Upper lobe of right lung (tissue), 1 donor: ENCODE measurements at regions not wholly inside any gene's neighbourhood (a gene's known extent, or its start where the extent isn't known, plus 50 kb on each side); places are given as distances from the start of the nearest gene placed in this dataset.
"Not testable (repeated sequence)": the region's sequence is repeated elsewhere in the genome, so short reads cannot be mapped to it uniquely, and the experiment has no call there.

Experiments used
- ATAC-seq: fragments of 200-7000 bp; cut with Tn5 transposase; one replicate; pipeline ENCODE4 v1.9.1; 2020; ENCODE audit warnings: mild to moderate bottlenecking, moderate library complexity
- DNase-seq: peaks from one replicate; pipeline ENCODE4 v3.0.0-alpha.2; 2020
- H3K27ac ChIP-seq: fragments of 200-600 bp; one replicate; pipeline ENCODE4 v1.8.0; 2022
- H3K27me3 ChIP-seq: fragments of 200-600 bp; one replicate; pipeline ENCODE4 v1.8.0; 2022; ENCODE audit warnings: mild to moderate bottlenecking
- H3K36me3 ChIP-seq: fragments of 200-600 bp; one replicate; pipeline ENCODE4 v1.8.0; 2022
- H3K4me1 ChIP-seq: fragments of 200-600 bp; one replicate; pipeline ENCODE4 v1.8.0; 2022
- H3K4me3 ChIP-seq: fragments of 200-600 bp; one replicate; pipeline ENCODE4 v1.8.0; 2022; ENCODE audit warnings: mild to moderate bottlenecking
- H3K9me3 ChIP-seq: fragments of 200-600 bp; one replicate; pipeline ENCODE4 v1.8.0; 2022
- CTCF ChIP-seq: fragments of 200-600 bp; IDR thresholded peaks from one replicate; pipeline ENCODE4 v1.8.0; 2022; ENCODE audit warnings: antibody characterized with exemption
- intact Hi-C: fragments of 100-400 bp; cut with DNase I; formaldehyde crosslinking; loops from one replicate; pipeline ENCODE4 v1.11.0; 2022
- donor health status: DM: no; HTN: yes; CAD: no; lungs with severe emphysema.

- no peak overlapping the region for H3K4me3 ChIP-seq
- intact Hi-C loops: no loop called here
- no peak for TF ChIP-seq CTCF
- no peak for ATAC-seq
- no peaks in the 10 kb centered on the region for H3K4me1 ChIP-seq
- H3K27ac ChIP-seq: no peak overlapping the region
- no peak for DNase-seq
- no peaks in the 10 kb centered on the region for H3K27me3 ChIP-seq
- no peaks in the 10 kb centered on the region for H3K36me3 ChIP-seq
- H3K9me3 ChIP-seq: no peaks in the 10 kb centered on the region
Observed at GRCh38 chr10:64798297-64798696, 1277.1 kb downstream of the REEP3 start.

- H3K4me1 ChIP-seq, H3K36me3 ChIP-seq, DNase-seq, ATAC-seq, H3K9me3 ChIP-seq, H3K4me3 ChIP-seq, H3K27me3 ChIP-seq, intact Hi-C loops, H3K27ac ChIP-seq: not testable (repeated sequence)
Observed at GRCh38 chr10:64808233-64808632, 1287.0 kb downstream of the REEP3 start.

GRCh38 chr10:64810046-64810445, 1288.8 kb downstream of the REEP3 start:
- H3K27ac ChIP-seq, DNase-seq, H3K27me3 ChIP-seq, intact Hi-C loops, H3K4me3 ChIP-seq, H3K9me3 ChIP-seq, ATAC-seq, H3K4me1 ChIP-seq, H3K36me3 ChIP-seq: not testable (repeated sequence)

- TF ChIP-seq CTCF: no peak
- Histone ChIP-seq H3K4me1 (no peaks in the 10 kb centered on the region), H3K27ac (no peak overlapping the region), H3K4me3 (no peak overlapping the region), H3K9me3 (no peaks in the 10 kb centered on the region), H3K36me3 (no peaks in the 10 kb centered on the region), H3K27me3 (no peaks in the 10 kb centered on the region)
- intact Hi-C loops: no loop called here
- ATAC-seq: no peak
- DNase-seq: no peak
Observed at GRCh38 chr10:64813391-64813790, 1292.2 kb downstream of the REEP3 start.

GRCh38 chr10:64814201-64814600, 1293.0 kb downstream of the REEP3 start:
- H3K27ac ChIP-seq: no peak overlapping the region
- TF ChIP-seq CTCF: no peak
- intact Hi-C loops: no loop called here
- no peaks in the 10 kb centered on the region for H3K27me3 ChIP-seq
- no peak for DNase-seq
- no peaks in the 10 kb centered on the region for H3K4me1 ChIP-seq
- ATAC-seq: no peak
- no peak overlapping the region for H3K4me3 ChIP-seq
- H3K36me3 ChIP-seq: no peaks in the 10 kb centered on the region
- H3K9me3 ChIP-seq: no peaks in the 10 kb centered on the region

- intact Hi-C loops: no loop called here
- DNase-seq (no peak), ATAC-seq (no peak)
- TF ChIP-seq CTCF: no peak
- Histone ChIP-seq H3K4me3 (no peak overlapping the region), H3K9me3 (no peaks in the 10 kb centered on the region), H3K4me1 (no peaks in the 10 kb centered on the region), H3K27me3 (no peaks in the 10 kb centered on the region), H3K27ac (no peak overlapping the region), H3K36me3 (no peaks in the 10 kb centered on the region)
Observed at GRCh38 chr10:64829888-64830412, 1308.7 kb downstream of the REEP3 start.

- ATAC-seq: no peak
- Histone ChIP-seq H3K27ac (no peak overlapping the region), H3K4me1 (no peaks in the 10 kb centered on the region), H3K36me3 (no peaks in the 10 kb centered on the region), H3K9me3 (no peaks in the 10 kb centered on the region), H3K27me3 (no peaks in the 10 kb centered on the region), H3K4me3 (no peak overlapping the region)
- no peak for DNase-seq
- intact Hi-C loops: no loop called here
- TF ChIP-seq CTCF: no peak
Observed at GRCh38 chr10:64830869-64831268, 1309.7 kb downstream of the REEP3 start.
